EL (cell line): ENCODE measurements at regions not wholly inside any gene's neighbourhood (a gene's known extent, or its start where the extent isn't known, plus 50 kb on each side); places are given as distances from the start of the nearest gene placed in this dataset.

Experiments used
- DNase-seq: peaks from one replicate; pipeline ENCODE4 v3.0.0-alpha.2; 2016

DNA sequence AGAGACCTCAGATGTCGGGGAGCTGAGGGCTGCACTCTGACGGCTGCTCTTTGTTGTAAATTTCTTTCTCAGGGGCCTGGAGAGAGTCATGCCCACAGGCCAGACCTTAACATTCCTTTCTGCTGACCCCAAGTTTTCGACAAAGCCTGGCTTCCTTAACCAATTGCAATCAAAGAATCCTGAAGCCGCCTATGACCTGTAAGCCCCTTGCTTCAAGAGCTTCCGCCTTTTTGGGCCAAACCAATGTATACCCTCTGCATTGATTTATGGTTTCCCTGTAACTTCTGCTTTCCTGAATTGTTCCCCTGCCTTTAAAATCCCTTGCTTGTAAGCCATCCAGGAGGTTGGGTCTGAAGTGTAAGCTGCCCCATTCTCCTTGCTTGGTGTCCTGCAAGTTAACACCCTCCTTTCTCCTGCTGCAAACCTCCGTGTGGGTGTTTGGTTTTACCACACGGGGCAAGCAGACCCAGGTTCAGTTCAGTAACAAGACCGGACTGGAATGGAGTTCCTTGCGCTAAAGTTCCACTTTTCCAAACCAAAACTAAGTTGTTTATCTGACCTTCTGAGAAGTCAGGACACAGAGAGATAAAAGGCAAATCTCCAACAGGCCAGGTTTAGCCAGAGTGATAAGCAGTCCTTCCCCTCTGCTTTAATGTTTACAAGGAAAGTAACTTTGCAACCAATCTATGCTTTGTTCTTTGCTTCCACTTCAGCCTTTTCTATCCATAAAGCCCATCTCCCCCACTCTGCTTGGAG is 141.6 kb downstream of the KCNJ12 start:
- no peak for DNase-seq

DNA sequence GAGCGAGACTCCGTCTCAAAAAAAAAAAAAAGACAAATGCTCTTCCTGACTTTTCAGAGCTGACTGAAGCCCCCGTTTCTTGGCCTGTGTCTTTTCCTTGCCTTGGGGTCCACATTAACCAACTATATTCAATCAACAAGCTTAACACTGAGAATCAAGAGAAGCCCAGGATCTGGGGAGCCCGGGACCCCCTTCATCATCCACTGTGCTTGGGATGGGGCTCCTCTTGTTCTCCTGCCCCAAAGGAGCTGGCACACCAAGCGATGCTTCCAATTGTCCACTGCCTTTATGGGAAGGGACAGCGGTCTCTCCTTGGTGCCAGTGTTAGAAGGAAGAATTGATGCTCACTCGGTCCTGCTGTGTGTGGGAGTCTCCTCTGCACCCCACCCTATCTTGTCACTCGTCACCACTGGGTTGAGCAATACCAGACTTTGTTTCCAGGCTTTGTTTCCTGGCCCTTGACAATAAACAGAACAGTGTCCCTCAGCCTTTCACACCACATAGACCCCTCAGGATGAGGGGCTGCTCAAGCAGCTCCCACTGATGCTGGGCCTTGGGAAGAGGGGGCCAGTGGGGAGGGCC is 146.7 kb downstream of the KCNJ12 start:
- no peak for DNase-seq

DNA sequence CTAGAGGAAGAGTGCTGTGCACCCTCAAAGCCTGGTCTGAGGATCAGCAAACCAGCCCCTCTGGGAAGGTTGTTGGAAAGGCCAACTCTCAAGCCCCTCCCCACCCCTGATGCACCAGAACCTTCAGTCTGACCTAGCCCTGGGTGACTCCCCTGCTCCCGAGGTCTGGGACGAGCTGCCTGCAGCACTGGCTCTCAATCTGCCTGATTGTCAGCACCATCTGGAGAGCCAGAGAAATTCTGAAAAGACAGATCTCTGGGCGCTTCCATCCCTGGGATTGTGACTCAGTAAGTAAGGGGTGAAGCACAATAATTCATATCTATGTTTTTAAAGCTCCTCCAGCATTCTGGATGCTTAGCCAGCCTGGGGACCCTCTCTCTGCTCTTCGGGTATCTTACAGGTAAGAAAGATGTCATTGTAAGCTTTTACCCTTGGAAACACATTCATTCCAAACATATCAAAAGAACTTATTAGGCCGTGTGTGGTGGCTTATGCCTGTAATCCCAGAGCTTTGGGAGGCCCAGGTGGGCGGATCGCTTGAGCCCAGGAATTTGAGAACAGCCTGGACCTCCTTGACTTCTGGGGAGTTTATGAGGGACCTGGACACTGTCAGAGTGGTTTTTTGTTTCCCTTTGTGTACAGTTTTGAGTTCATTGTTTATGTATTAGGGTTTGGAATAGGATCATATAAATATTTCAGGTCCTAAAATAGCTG is 147.5 kb downstream of the KCNJ12 start:
- DNase-seq = no peak

DNA sequence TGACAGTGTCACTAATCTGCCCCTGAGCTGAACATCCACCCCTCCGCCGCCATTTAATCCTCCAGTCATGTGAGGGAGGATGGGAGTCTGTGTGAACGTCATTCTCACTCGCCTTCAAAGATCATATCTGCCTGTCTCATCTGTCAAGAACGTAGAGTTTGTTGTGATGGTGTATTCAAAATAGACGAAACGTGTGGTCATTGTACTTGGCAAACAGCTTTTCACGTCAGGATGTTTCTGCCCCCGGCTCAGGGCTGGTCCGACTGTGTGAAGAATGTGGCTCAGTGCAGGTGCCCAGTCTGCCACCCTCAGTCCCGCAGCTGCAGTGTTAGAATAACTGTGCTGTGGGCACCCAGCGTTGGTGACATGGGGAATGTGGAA is 148.0 kb downstream of the KCNJ12 start:
- DNase-seq = peak; percentile 36

DNA sequence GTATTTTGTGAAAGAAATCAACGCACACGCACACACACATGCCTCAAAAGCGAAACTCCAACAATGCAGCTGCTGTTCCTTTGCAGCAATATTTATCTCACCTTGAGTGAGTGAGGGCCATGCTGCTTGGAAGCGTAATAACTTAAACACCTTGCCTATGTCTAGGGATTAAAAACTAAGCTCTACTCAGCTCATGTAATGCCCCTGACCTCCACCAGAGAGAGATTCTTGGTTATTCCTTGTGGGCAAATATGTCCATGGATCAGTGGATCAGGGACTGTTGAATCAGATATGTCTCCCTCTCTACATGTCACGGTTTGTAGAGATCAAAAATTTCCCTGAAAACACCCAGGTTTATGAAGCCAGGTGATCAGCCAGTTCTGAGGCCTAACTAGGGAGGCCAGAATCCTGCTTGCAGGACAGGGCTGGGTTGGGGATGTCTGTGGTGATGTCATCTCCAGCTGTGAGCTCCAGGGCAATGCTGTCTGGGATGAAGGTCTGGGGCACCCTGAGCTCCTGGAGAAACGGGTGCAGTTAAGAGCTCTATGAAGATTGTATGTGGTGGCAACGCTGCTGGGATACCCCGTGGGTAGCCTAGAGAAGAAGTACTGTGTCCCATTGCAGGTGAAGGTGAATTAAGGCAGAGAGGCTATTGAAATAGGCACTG is 149.4 kb downstream of the KCNJ12 start:
- no peak for DNase-seq

DNA sequence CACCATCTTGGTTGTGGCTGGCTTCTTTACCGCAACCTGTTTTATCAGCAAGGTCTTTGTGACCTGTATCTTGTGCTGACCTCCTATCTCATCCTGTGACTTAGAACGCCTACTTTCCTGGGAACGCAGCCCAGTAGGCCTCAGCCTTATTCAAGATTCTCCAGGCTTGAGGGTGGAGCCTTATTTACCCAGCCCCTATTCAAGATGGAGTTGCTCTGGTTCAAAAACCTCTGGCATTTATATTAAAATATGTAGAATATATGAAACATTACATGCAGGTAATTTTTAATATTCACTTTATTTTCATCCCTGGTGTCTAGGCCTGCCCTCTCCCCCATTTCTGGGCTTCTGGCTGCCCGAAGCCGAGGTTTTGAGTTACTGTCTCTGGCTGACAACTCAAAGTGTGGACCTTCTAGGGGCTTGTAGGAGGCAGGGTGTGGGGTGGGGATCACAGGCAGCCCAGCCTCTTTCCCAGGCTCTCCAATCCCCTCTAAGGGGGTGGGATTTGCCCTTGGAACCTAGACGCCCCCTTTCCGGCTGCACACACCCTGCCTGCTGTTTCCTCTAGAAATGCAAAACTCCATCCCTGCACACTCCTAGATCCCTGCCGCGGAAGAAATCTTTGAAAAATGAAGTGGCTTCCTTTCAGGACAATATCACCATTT is 152.0 kb downstream of the KCNJ12 start:
- no peak for DNase-seq

DNA sequence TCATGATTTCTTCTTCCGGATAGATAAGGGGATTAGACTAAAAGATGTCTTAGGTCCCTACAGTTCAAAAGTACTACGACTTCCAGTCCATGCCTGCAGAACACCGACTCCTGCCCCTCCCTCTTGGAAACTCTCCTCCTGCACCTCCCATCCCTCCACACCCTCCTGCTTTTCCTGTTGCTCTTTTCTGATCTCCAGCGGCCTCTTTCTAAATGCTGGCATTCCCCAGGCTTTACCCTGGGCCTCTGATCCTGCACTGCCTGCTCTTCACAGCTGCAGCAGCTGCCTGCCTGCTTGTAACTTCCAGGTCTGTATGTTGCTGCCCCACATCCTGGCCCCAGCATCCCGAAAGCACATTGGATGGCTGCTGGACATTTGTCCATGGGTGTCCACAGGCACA is 154.2 kb downstream of the KCNJ12 start:
- DNase-seq = no peak

DNA sequence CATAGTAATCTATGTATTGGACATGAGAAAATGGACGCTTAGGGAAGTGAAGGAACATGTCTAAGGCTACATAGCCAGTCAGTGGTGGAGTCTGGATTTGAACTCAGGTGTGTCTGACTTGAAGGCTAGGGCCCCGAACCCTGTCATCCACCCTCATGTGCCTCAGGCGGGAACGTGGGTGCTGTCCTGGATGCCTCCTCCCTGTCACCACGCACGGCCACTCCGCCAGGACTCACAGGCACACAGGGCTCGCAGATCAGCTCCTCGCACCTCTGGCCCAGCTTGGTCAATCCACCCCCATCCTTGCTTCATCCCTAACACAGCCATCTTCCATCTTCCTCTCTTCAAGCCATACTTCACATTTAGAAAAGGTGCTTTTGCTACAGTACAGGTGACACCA is 154.7 kb downstream of the KCNJ12 start:
- DNase-seq = no peak

DNA sequence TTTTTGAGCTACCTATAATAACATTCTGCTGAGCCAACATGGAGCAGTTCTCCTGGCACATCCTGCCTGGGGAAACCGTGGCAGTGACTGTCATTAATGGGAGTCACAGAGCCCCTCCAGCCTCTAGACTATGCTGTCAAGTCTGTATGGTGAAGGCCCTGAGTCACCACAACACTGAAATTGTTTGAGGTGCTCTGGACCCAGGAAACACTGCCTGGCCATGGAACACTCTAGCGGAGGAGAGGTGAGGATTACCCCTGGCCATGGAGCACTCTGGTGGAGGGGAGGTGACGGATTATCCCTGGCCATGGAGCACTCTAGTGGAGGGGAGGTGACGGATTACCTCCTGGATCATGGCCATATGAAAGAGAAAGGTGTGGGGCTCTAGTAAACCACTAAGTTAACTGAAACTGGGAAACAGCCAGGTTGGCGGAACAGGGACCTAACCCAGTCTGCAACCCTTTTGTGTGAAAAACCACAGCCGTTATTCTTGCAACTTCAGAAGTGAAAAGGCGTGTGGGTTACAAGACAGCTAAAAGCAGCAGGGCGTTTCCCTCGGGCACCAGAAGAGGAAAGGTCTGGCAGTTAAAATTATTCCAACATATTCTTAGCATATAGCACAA is 156.7 kb downstream of the KCNJ12 start:
- DNase-seq = no peak

DNA sequence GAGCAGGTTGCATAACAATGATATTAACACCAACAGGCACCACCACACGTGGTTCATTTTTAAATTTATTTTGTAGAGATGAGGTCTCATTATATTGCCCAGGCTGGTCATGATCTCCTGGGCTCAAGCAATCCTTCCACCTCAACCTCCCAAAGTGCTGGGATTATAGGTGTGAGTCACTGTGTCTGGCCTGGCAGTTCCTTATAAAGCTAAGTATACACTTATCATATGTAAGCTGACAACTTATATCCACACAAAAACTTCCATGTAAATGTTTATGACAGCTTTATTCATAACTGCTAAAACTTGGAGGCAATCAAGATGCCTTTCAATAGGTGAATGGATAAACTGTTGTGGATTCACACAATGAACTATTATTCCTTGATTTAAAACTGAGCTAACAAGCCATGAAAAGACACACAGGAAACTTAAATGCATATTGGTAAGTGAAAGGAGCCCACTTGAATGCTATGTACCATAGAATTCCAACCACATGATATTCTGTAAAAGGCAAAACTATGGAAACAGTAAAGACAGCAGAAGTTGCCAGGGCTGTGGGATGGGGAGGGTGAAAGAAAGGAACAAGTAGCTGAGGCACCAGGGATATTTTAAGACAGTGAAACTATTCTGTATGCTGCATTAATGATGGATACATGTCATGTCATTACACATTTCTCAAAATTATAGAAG is 156.5 kb upstream of the KCNJ18 start:
- no peak for DNase-seq

DNA sequence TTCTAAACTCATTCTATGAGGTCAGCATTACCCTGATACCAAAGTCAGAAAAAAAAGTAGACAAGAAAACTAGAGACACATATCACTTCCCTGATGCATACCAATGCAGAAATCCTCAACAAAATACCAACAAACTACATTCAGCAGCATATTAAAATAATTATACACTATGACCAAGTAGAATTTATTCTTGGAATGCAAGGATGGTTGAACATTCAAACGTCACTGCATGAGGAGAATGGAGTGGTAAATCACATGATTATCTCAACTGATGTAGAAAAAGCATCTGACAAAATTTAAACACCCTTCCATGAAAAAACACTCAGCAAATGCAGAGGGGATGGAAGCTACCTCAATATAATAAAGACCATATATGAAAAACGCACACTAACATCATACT is 155.0 kb upstream of the KCNJ18 start:
- no peak for DNase-seq

DNA sequence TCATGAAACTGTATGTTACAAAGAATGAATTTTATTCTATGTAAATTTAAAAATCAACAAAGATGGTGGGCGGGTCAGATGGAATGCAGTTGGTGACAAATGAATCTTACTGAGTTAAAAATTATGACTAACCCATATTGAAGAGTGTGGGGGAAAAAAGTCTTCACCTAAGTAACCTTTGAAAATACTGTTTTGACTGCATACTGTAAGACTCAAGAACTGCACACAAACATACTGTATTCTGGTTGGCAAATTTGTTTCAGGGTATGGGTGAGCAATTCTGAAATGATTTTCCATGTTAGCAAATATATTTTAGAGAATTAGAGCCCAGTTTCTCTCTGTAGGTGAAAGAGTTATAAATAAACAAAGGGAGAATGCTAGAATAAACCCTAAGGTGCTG is 153.7 kb upstream of the KCNJ18 start:
- DNase-seq = no peak

DNA sequence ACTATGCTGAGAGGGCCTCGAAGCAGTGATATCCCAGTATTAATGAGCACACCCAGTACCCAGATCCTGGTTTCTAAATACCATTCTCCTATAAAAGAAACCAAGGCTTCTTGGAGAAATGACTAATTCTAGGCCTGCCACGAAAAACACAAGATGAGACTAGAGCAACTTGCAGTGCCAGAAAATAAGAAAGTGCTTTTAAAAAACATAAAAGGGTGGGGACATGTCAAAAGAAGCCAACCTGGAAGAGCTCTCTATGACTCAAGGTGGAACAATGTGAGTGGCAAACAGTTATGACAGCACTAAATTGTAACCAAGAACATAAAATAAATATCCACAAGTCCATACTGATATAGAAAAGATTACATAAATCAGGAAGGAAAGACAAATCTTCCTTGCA is 153.2 kb upstream of the KCNJ18 start:
- DNase-seq = peak; percentile 34

DNA sequence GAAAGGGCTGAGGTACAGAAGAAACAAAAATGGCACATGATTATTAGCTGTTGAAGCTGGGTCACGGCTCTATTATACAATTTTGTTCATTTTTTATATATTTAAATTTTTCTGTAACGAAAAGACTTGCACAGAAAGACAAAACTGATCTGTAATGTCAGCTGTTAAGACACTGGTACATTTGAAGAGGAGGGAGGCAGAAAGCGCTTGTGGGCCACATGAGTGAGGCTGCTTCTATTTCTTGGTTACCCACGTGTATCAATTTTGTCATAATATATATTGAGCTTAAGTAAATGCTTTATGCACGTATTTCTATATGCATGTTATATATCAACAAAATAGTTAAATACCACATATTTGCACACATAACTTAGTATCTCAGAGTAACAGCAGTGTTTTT is 151.8 kb upstream of the KCNJ18 start:
- no peak for DNase-seq

DNA sequence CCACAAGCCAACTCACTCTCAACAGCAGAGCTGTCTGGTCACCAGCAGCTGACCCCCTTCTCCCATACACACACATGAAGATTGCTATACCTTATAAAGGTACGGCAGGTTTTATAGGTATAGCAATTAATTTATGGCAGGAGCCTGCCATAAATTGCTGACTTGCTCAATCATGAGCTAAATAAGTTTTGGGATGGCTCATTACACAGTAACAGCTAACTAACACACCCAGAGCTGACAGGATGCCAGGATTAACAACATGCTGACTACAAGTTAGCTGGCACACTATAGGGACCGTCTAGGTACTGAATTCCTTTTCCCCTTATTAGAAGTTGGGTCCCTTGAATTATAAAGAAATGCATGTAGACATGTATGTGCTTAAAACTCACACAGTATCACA is 150.3 kb upstream of the KCNJ18 start:
- no peak for DNase-seq

DNA sequence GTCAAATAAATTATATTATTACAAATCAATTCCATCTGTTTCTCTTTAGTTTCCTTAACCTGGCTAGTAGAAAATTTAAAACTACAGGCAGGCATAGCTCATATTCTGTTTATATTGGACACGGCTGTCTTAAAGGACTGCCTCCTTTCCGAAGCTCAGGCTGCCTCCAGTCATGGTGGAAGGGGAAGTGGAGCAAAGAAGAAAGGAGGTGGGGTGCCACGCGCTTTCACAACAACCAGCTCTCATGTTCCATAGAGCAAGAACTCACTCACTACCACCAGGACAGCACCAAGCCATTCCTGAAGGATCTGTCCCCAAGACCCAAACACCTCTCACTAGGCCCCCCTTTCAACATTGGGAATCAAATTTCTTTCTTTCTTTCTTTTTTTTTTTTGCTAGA is 149.3 kb upstream of the KCNJ18 start:
- no peak for DNase-seq

DNA sequence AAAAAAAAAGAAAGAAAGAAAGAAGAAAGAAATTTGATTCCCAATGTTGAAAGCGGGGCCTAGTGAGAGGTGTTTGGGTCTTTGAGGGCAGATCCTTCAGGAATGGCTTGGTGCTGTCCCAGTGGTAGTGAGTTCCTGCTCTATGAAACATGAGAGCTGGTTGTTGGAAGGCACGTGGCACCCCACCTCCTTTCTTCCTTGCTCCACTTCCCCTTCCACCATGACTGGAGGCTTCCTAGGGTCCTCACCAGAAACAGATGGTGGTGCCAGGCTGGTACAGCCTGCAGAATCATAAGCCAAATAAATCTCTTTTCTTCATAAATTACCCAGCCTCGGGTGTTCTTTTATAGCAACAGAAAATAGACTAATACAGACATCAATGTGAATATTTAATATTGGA is 147.3 kb upstream of the KCNJ18 start:
- no peak for DNase-seq

DNA sequence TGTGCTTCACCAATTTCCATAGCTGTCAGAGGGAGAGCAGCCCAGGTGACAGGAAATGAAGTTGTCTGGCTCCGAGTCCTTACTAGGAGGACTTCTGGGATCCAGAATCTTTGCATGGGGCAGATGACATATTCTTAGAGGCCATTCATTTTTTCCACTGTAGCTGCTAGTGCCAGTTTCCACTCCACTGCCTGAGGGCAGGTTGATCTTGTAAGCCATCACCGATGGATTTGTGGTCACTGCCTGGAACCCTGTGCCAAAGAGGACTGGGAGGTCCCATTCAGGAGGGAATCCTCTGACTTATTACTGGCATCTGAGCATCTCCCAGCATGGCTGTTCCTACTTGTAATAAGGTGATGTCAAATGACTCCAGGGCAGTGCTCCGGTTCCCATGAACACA is 144.1 kb upstream of the KCNJ18 start:
- DNase-seq = peak; percentile 48

DNA sequence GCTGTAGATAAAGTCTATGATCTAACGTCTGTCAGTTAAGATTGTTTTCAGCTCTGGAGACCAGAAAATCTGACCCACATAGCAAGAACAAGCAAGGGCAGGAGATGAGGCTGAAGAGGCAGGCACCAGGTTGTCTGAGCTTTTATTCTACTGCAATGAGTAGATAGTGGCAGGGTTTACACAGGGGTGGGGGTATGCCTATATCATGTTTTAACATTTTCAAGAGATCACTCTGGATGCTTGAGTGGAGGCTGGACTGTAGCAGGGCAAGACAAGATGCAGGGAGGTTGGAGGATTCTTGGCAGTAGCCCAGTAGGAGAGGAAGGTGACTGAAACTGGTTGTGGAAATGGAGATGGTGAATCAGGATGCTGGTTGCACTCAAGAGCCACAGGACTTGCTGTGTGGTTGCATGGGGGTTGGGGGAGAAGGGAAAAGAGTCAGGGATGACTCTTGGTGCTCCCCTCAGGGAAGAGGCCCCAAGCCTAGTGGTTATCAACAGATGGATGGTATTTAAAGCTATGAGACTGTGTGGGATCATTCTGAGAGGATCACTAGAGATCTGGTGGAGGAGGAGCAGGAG is 143.1 kb upstream of the KCNJ18 start:
- DNase-seq = peak; percentile 66

DNA sequence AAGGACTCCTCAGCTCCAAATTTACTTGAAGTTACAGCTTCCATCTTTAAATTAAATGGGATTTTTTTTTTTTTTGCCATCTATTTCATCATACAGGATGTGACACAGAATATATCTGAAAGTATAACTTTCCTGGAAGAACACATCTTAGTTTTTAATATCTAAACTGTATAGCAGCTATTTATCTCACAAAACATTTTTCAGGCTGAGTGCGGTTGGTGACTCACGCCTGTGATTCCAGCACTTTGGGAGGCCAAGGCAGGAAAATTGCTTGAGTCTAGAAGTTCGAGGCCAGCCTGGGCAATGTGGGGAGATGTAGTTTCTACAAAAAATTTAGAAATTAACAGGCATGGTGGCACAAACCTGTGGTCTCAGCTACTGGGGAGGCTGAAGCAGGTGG is 142.3 kb upstream of the KCNJ18 start:
- peak; percentile 80 for DNase-seq

DNA sequence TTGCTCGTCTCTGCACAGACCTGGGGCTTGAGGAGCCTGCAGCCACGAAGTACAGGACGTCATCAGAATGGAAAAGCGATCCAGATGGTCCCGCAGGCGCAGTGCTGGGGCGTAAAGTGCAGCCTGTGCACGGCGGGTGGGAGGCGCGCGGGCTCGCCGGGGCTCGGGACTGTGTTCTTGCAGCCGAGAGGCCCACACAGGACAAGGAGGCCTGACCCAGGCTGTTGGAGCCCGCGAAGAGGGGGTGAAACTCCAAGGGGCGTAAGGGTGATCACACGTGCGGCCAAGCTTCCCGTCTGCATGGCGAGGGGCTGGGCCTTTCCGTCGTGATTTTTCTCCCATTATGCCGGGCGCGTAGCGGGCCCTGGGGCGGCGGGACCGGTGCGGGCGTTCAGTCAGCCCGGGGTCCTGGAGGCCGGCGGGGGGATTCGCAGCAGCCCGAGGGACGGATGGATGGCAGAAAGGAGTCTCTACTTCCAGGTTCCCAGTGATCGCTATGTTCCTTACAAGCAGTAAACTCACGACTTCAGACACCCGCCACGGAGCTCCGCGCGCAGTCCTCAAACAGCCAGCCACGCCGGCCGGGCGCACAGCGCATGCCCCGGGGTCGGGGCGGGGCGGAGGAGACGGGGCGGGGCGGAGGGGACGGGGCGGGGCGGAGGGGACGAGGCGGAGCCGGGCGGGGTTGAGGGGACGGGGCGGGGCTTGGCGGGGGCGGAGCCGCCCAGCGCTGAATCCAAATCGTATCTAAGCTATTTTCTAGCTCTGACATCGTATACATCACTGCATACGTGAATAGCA is 141.0 kb upstream of the KCNJ18 start:
- DNase-seq = peak; percentile 82
